Right renal cortex interstitium (tissue), 3 donors: ENCODE measurements at regions not wholly inside any gene's neighbourhood (a gene's known extent, or its start where the extent isn't known, plus 50 kb on each side); places are given as distances from the start of the nearest gene placed in this dataset.
"Not testable (repeated sequence)": the region's sequence is repeated elsewhere in the genome, so short reads cannot be mapped to it uniquely, and the experiment has no call there.

Source experiments
- DNase-seq, 3 donors: peaks; one replicate each; pipeline ENCODE4 v3.0.0-alpha.2; 2013; ENCODE audit warnings: low read depth in 3 of 3, low spot score in 2 of 3

- no peak for DNase-seq
These were observed 205.2 kb downstream of the GLRX3 start for GRCh38 chr10:130341356-130341755.

GRCh38 chr10:130345728-130346127 is 209.5 kb downstream of the GLRX3 start:
- no peak for DNase-seq

GRCh38 chr10:130350996-130351395 is 214.8 kb downstream of the GLRX3 start:
- DNase-seq, result no peak

- no peak for DNase-seq
These were observed 215.5 kb downstream of the GLRX3 start for GRCh38 chr10:130351466-130352290.

- DNase-seq, result no peak
These were observed 216.1 kb downstream of the GLRX3 start for GRCh38 chr10:130352291-130352645.

GRCh38 chr10:130353928-130354572 is 217.9 kb downstream of the GLRX3 start:
- DNase-seq, result no peak

GRCh38 chr10:130354573-130354954 is 218.4 kb downstream of the GLRX3 start:
- DNase-seq, result no peak

GRCh38 chr10:130354976-130355795 is 219.0 kb downstream of the GLRX3 start:
- no peak for DNase-seq

- not testable (repeated sequence) for DNase-seq
These were observed 220.2 kb downstream of the GLRX3 start for GRCh38 chr10:130356429-130356828.

GRCh38 chr10:130357226-130357625 is 221.0 kb downstream of the GLRX3 start:
- DNase-seq, result no peak

GRCh38 chr10:130357951-130358350 is 221.8 kb downstream of the GLRX3 start:
- no peak for DNase-seq

- DNase-seq, result no peak
These were observed 222.9 kb downstream of the GLRX3 start for GRCh38 chr10:130358981-130359650.

GRCh38 chr10:130359711-130360110 is 223.5 kb downstream of the GLRX3 start:
- DNase-seq, result no peak

- DNase-seq, result no peak
These were observed 224.7 kb downstream of the GLRX3 start for GRCh38 chr10:130360826-130361311.

- DNase-seq, result no peak
These were observed 225.3 kb downstream of the GLRX3 start for GRCh38 chr10:130361351-130362105.

- DNase-seq, result peak; percentile 58 to 67 (median 62)
These were observed 226.1 kb downstream of the GLRX3 start for GRCh38 chr10:130362308-130362761.

GRCh38 chr10:130363051-130363450 is 226.9 kb downstream of the GLRX3 start:
- no peak for DNase-seq

GRCh38 chr10:130363899-130364445 is 227.8 kb downstream of the GLRX3 start:
- DNase-seq, result no peak

GRCh38 chr10:130364631-130365411 is 228.6 kb downstream of the GLRX3 start:
- DNase-seq, result no peak
